ENCODE measurements at regions not wholly inside any gene's neighbourhood (a gene's known extent, or its start where the extent isn't known, plus 50 kb on each side); places are given as distances from the start of the nearest gene placed in this dataset.

DNA sequence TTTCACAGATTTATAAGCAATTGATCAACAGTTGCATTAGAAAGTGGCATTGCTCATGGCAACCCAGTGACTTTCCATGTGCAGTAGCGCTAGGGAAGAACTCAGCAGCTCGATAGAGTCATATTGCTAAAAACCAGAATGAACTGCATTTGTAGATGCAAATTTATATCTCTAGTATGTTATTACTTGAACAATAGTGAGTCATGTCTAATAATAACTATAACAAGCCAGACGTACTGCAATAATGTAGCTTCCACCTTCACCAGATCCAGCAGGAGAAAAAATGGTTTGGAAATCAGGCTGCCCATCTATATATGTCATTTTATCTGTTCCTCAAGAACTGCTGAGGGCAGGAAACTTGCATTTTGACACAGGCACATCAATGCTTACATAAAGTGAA lies 66.5 kb upstream of the FIGN start:
- H3K4me3 ChIP-seq (ENCODE audit: low read depth, low read length) = no peak overlapping the region
- TF ChIP-seq, protein P1, sequence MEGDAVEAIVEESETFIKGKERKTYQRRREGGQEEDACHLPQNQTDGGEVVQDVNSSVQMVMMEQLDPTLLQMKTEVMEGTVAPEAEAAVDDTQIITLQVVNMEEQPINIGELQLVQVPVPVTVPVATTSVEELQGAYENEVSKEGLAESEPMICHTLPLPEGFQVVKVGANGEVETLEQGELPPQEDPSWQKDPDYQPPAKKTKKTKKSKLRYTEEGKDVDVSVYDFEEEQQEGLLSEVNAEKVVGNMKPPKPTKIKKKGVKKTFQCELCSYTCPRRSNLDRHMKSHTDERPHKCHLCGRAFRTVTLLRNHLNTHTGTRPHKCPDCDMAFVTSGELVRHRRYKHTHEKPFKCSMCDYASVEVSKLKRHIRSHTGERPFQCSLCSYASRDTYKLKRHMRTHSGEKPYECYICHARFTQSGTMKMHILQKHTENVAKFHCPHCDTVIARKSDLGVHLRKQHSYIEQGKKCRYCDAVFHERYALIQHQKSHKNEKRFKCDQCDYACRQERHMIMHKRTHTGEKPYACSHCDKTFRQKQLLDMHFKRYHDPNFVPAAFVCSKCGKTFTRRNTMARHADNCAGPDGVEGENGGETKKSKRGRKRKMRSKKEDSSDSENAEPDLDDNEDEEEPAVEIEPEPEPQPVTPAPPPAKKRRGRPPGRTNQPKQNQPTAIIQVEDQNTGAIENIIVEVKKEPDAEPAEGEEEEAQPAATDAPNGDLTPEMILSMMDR (conservative IDR thresholded peaks at IDR 0.05; ENCODE audit: low read depth, low read length) = no peak
- no peak for DNase-seq (ENCODE audit: low read depth)

DNA sequence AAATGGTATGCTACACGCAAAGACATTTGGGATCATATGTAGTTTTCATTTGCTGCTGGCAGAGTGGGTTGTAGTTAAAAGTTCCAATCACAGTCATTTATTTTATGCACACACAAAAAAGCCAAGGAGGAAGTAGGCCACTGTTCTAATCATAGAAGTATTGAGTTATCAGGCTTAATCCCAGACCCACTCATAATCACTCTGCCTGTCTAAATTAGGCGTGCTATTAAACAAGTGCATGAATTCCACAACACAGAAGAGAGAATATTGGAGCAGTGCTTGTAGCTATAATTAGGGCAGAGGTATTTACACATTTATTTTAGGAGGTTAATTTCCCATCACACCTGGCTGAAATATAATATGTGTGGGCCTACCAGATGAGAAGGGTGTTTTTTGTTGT lies 65.7 kb upstream of the FIGN start:
- no peak for DNase-seq (ENCODE audit: low read depth)
- TF ChIP-seq, protein P1 (conservative IDR thresholded peaks at IDR 0.05; ENCODE audit: low read depth, low read length) = no peak
- H3K4me3 ChIP-seq (ENCODE audit: low read depth, low read length) = no peak overlapping the region

DNA sequence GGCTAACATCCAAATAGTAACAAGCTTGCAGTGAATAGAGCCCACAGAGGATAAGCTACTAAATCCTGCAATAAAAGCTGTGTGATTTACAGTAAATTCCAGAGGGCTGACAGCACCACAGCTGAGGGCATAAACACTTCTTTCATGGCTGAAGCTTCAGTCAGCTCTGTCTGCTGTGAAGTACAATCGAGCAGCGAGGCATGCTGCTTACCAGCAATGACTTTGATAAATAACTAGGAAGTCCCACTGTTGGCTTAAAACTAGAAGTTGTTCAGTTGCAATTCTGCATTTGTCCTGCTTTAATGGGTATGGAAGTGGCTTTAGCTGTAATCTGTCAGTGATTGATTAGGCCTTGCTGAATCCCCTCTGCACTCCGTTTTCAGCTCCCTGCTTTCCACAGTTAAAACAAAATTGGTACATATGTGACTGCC lies 65.2 kb upstream of the FIGN start:
- no peak overlapping the region for H3K4me3 ChIP-seq (ENCODE audit: low read depth, low read length)
- DNase-seq (ENCODE audit: low read depth) = no peak
- TF ChIP-seq, protein P1 (conservative IDR thresholded peaks at IDR 0.05; ENCODE audit: low read depth, low read length) = no peak

DNA sequence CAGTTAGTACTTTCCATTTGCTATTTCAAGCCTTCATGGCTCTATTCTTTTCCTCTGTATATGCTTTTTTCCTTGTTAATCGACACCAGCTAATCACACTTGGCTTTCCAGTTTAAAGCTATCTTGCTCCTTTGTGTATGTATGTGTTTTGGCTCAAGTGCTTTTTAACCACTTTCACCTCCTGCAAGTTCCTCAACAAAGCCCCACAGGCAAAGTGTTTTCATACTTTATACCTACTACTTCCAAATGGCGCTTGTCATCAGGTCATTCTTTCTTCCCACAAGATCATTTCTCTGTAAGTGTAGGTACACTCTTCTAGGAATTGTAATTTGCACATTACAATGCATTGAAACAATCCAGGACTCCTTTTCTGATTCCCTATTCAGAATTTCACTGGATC lies 64.0 kb upstream of the FIGN start:
- TF ChIP-seq, protein P1 (conservative IDR thresholded peaks at IDR 0.05; ENCODE audit: low read depth, low read length) = no peak
- H3K4me3 ChIP-seq (ENCODE audit: low read depth, low read length) = no peak overlapping the region
- no peak for DNase-seq (ENCODE audit: low read depth)

DNA sequence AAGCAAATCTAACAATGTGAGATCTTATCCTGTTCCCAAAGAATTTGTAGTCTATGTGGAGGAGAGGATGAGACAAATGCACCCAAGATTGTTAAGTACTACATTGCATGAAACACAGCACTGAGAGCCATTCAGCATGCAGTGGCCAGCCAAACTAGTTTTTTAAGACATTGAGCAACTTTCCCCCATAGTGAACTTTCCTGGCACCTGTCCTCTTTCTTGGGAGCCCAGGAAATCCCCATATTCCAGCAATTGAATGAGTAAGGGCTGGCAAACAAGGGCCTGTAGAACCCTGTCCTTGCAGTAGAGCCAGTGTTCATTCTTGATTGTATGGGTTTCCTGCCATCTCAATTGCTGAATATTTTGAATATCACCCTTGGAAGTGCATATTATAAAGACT lies 58.8 kb upstream of the FIGN start:
- TF ChIP-seq, protein P1 (conservative IDR thresholded peaks at IDR 0.05; ENCODE audit: low read depth, low read length) = no peak
- no peak for DNase-seq (ENCODE audit: low read depth)
- H3K4me3 ChIP-seq (ENCODE audit: low read depth, low read length) = no peak overlapping the region

Data from epithelial cell of proximal tubule (primary cell).